SK-N-MC (cell line): ENCODE measurements at regions not wholly inside any gene's neighbourhood (a gene's known extent, or its start where the extent isn't known, plus 50 kb on each side); places are given as distances from the start of the nearest gene placed in this dataset.

Experiments used
- DNase-seq: peaks from one replicate; pipeline ENCODE4 v3.0.0-alpha.2; 2011; ENCODE audit warnings: low read depth, low spot score
- H3K27ac ChIP-seq: fragments of 200-600 bp; sonication (generic); 2 replicates; pipeline ENCODE4 v1.5.1; 2016; ENCODE audit warnings: mixed run types
- H3K36me3 ChIP-seq: fragments of 200-600 bp; sonication (generic); 2 replicates; pipeline ENCODE4 v1.6.1; 2017; ENCODE audit warnings: antibody characterized with exemption, low read length, mixed read lengths; ENCODE audit not compliant: insufficient read depth
- H3K4me3 ChIP-seq: fragments of 200-600 bp; sonication (generic); 2 replicates; pipeline ENCODE4 v1.5.1; 2016
- H3K9ac ChIP-seq: fragments of 200-600 bp; sonication (generic); 2 replicates; pipeline ENCODE4 v1.8.0; 2017; ENCODE audit warnings: mixed run types, mixed read lengths; ENCODE audit not compliant: insufficient read length
- H3K9me3 ChIP-seq: fragments of 200-600 bp; sonication (generic); 2 replicates; pipeline ENCODE4 v1.6.1; 2017; ENCODE audit warnings: low read depth, mild to moderate bottlenecking, antibody characterized with exemption, low read length, moderate library complexity, mixed read lengths
- EZH2 ChIP-seq: fragments of 200-600 bp; sonication (generic); IDR thresholded peaks from one replicate; pipeline ENCODE4 v1.6.1; 2017; ENCODE audit warnings: antibody characterized with exemption
- FOXP2 ChIP-seq: optimal IDR thresholded peaks from 2 replicates; pipeline ENCODE3; 2011; ENCODE audit warnings: mild to moderate bottlenecking, moderate library complexity; ENCODE audit not compliant: insufficient read depth; ENCODE audit errors: extremely low read length, control extremely low read depth
- POLR2AphosphoS5 ChIP-seq: IDR thresholded peaks from 2 replicates; pipeline ENCODE4 v1.6.1; 2012; ENCODE audit warnings: mild to moderate bottlenecking, low read depth, low read length, borderline replicate concordance

GRCh38 chr5:54851449-54851848 lies 133.9 kb downstream of the ESM1 start:
- no peak overlapping the region for H3K4me3 ChIP-seq
- TF ChIP-seq EZH2 (no peak), POLR2AphosphoS5 (no peak), FOXP2 (no peak)
- no peak overlapping the region for H3K27ac ChIP-seq
- peaks cover under 1% of the 10 kb centered on the region; the same call in 1 of the 2 replicates for H3K9me3 ChIP-seq
- DNase-seq = no peak
- no peaks in the 10 kb centered on the region for H3K36me3 ChIP-seq
- H3K9ac ChIP-seq = no peak overlapping the region

GRCh38 chr5:54848581-54848980 lies 136.8 kb downstream of the ESM1 start:
- DNase-seq = no peak
- no peak overlapping the region for H3K4me3 ChIP-seq
- H3K36me3 ChIP-seq = no peaks in the 10 kb centered on the region
- no peak overlapping the region for H3K9ac ChIP-seq
- no peak for TF ChIP-seq FOXP2
- no peak for TF ChIP-seq EZH2
- no peak for TF ChIP-seq POLR2AphosphoS5
- H3K9me3 ChIP-seq = peaks cover 10% of the 10 kb centered on the region; the same call in 1 of the 2 replicates
- H3K27ac ChIP-seq = 0 out of 2 replicates have a peak overlapping the region, but pooled peaks have one; percentile 8

GRCh38 chr5:54845567-54845941 lies 139.8 kb downstream of the ESM1 start:
- no peak overlapping the region for H3K9ac ChIP-seq
- TF ChIP-seq POLR2AphosphoS5 (no peak), FOXP2 (no peak), EZH2 (no peak)
- DNase-seq = no peak
- H3K9me3 ChIP-seq = peaks cover 10% of the 10 kb centered on the region; the same call in 1 of the 2 replicates
- H3K27ac ChIP-seq = peak overlapping the region; percentile 87
- H3K36me3 ChIP-seq = no peaks in the 10 kb centered on the region
- peak overlapping the region; percentile 9; the same call in 1 of the 2 replicates for H3K4me3 ChIP-seq

- DNase-seq = peak; percentile 93
- TF ChIP-seq EZH2 = no peak
- no peak for TF ChIP-seq POLR2AphosphoS5
- TF ChIP-seq FOXP2 = no peak
- peak overlapping the region; percentile 67 for H3K4me3 ChIP-seq
- H3K27ac ChIP-seq = peak overlapping the region; percentile 87
- peaks cover 10% of the 10 kb centered on the region; the same call in 1 of the 2 replicates for H3K9me3 ChIP-seq
- H3K9ac ChIP-seq = peak overlapping the region; percentile 75
- H3K36me3 ChIP-seq = no peaks in the 10 kb centered on the region
These were observed 140.4 kb downstream of the ESM1 start for GRCh38 chr5:54844905-54845566.

GRCh38 chr5:54844266-54844665 lies 141.1 kb downstream of the ESM1 start:
- peaks cover 10% of the 10 kb centered on the region; the same call in 1 of the 2 replicates for H3K9me3 ChIP-seq
- no peaks in the 10 kb centered on the region for H3K36me3 ChIP-seq
- DNase-seq = no peak
- TF ChIP-seq POLR2AphosphoS5 = no peak
- TF ChIP-seq FOXP2 = no peak
- TF ChIP-seq EZH2 = no peak
- peak overlapping the region; percentile 67 for H3K4me3 ChIP-seq
- peak overlapping the region; percentile 87 for H3K27ac ChIP-seq
- peak overlapping the region; percentile 75 for H3K9ac ChIP-seq

- no peak for TF ChIP-seq EZH2
- TF ChIP-seq FOXP2 = no peak
- no peak for TF ChIP-seq POLR2AphosphoS5
- no peak for DNase-seq
- H3K4me3 ChIP-seq = no peak overlapping the region
- H3K9me3 ChIP-seq = peaks cover 10% of the 10 kb centered on the region; the same call in 1 of the 2 replicates
- no peak overlapping the region for H3K9ac ChIP-seq
- no peaks in the 10 kb centered on the region for H3K36me3 ChIP-seq
- peak overlapping the region; percentile 87 for H3K27ac ChIP-seq
These were observed 143.9 kb downstream of the ESM1 start for GRCh38 chr5:54841481-54841880.

GRCh38 chr5:54838843-54839242 lies 146.6 kb downstream of the ESM1 start:
- H3K9me3 ChIP-seq = no peaks in the 10 kb centered on the region
- no peak for DNase-seq
- no peaks in the 10 kb centered on the region for H3K36me3 ChIP-seq
- H3K27ac ChIP-seq = no peak overlapping the region
- H3K4me3 ChIP-seq = no peak overlapping the region
- H3K9ac ChIP-seq = no peak overlapping the region
- TF ChIP-seq POLR2AphosphoS5 = no peak
- TF ChIP-seq FOXP2 = no peak
- no peak for TF ChIP-seq EZH2

GRCh38 chr5:54837981-54838380 lies 147.4 kb downstream of the ESM1 start:
- DNase-seq = no peak
- Histone ChIP-seq H3K36me3 (no peaks in the 10 kb centered on the region), H3K4me3 (no peak overlapping the region), H3K9me3 (no peaks in the 10 kb centered on the region), H3K9ac (no peak overlapping the region), H3K27ac (0 out of 2 replicates have a peak overlapping the region, but pooled peaks have one; percentile 47)
- TF ChIP-seq EZH2 = no peak
- TF ChIP-seq POLR2AphosphoS5 = no peak
- TF ChIP-seq FOXP2 = no peak
